ENCODE measurements at regions not wholly inside any gene's neighbourhood (a gene's known extent, or its start where the extent isn't known, plus 50 kb on each side); places are given as distances from the start of the nearest gene placed in this dataset.

DNA sequence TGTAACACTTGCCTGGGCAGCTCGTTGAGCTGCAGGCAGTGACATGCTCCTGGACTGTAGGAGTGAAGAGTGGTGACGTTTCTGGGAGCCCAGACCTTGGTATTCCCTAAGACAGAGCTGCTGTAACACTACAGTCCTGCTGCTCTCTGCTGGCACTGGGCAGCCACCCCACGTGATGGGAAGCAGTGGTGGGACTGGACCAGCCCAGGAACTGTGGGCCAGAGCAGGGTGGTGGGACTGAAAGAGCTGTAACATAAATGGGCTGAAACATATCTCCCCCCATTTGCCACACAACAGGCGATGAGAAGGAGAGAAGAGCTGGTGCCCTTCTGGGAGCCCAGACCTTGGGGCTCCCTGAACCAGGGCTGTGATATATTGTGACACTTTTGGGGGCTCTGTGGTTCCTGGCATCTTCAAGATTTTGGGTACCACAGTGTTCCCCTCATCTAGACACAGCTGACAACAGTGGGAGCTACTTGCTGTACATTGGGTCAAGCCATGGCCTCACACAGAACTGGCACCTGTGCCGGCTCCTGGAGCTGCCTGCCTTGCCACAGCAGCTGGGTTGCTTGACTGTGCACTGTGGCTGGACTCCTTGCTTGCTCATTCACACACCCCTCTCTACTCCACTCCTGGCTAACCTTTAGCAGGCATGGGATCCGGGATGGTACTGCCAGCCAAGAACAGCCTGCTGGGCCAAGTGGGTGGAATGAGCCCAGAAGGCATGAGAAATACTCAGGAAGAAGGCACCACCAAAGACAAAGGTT is 161.3 kb upstream of the PCDH15 start:
- DNase-seq = no peak

- DNase-seq = no peak
Measured at GRCh38 chr10:54961040-54961439, 160.0 kb upstream of the PCDH15 start.

DNA sequence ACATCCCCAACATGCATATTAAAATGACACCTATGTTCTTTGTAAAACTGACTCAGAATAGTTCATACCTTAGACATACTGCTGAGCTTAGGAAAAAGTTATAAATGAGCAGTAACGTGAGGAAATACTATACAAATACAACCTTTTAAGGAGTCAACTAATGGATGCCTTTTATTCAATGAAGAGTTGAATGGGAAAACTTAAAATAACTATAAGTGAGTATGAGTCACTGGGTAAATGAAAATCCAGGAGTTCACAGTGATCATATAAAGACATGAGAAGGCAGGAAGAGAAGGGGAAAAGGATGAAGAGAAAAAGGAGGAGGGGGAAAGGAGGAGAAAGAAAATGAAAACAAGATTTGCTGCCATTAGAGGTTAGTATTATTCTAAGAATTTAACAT is 157.8 kb upstream of the PCDH15 start:
- no peak for DNase-seq

DNA sequence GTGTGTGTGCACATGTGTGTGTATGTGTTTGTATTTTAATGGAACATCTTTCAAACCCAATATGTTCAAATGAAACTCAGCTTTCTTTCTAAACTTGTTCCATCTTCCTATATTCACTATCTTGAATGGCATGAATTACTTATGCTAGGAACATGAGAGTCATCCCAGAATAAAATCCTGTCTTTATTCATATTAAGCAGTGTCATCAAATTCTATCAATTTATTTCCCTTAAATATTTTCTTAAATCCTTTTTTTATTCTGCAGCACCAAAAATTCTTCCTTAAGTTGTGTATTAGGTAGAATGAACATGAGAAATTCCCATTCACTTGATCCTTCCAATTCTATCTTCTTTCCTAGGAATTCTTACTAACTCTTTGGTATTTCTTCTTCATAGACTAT is 146.6 kb upstream of the PCDH15 start:
- no peak for DNase-seq

- no peak for DNase-seq
Measured at GRCh38 chr10:54940418-54940817, 139.4 kb upstream of the PCDH15 start.

GRCh38 chr10:54914049-54914448 is 113.0 kb upstream of the PCDH15 start:
- no peak for DNase-seq

DNA sequence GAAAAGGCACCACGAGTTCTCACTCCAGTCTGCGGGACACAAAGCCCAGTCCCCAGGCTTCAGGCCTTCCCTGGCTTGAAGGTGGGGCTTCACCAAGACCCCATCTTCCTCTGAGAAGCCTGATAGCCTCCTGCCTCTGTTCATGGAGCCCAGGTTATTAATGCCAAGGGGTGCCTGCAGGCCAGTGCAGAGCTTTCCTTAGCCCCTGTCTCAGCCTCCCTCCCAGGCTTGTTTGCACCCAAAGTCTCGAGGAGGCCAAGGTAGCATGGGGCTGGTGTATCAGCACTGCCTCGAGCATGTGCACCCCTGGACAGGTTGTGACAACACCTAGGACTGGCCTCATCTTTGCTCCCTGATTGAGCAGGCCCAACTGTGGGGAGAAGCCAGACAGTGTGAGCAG is 108.1 kb upstream of the PCDH15 start:
- no peak for DNase-seq

DNA sequence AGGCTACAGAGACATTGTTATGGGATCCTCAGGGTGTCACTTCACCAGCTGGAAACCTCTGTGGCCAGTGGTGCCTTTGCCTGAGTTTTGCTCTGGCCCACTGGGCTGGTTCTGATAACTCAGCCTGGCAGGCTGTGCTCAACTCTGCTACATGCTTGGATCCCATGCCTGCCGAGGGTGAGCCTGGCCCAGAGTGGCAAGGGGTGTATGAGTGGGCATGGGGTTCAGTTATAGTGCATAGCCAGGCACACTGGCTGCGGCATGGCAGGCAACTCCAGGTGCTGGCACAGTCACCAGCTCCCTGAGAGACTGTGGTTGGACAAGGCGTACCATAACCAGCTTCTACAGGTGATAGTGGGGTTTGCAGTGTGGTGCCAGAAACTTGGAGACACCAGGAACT is 107.0 kb upstream of the PCDH15 start:
- no peak for DNase-seq

- DNase-seq = no peak
Measured at GRCh38 chr10:54906940-54907339, 105.9 kb upstream of the PCDH15 start.

DNA sequence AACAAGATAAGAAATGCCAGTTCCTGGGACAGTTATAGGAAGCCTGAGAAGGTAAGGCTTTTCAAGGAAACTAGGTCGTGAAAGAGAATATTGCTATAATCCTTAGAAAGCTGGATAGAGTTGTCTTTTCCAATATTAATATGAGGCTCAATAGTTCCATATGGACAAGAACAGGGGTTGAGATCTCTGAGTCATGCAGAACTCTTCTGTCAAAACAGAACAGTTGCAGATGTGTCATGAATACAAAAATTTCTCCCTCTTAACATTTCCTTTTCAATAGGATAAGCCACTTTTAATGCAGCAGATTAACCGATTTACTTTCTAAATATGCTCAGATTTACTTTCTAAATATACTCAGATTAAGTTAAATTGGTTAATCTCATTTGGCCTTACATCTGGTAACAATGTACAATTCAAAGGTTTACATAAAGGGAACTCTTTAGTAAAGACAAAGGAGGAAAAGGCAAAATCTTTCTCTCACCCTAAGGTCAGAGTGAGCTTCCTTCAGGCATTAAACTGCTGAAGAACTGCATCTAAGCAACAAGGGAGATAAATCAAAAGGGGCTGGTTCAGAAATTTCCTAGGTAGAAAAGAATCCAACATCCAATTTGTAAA is 104.7 kb upstream of the PCDH15 start:
- DNase-seq = no peak

GRCh38 chr10:54904833-54905232 is 103.8 kb upstream of the PCDH15 start:
- DNase-seq = no peak

GRCh38 chr10:54903745-54904144 is 102.7 kb upstream of the PCDH15 start:
- DNase-seq = no peak

GRCh38 chr10:54900584-54900983 is 99.6 kb upstream of the PCDH15 start:
- DNase-seq = no peak

DNA sequence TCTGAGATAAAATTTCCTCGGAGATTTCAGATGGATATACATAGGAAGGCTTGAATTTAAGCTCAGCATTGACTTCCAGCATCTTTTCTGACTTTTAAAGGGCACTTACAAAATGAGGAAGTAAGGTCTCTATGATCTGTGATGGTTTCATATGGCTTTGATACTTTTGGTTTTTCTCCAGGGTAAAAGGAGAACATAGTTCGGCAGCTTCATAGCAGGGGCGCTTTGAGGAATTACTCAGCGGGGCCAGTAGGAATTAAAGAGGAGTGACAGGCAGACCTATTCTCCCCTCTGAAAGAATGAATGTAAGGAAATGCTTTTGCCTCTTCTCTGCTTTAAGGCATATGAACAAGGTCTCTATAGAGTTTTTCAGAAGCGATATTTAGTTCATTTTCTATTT is 80.0 kb upstream of the PCDH15 start:
- DNase-seq = no peak

DNA sequence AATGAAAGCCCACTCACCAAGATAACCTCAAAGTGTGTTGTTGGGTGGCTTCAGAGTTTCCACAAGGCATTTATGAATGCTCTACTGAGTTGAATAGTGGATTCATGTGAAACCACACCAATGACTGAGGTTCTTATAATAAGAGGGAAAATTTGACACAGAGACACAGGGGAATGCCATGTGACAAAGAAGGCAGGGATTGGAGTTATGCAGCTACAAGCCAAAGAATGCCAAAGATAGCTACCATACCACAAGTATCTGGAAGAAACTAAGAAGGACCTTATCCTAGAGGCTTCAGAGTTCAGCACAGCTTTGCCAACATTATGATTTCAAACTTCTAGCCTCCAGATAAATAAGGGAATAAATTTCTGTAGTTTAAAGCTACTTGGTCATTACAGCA is 68.0 kb upstream of the PCDH15 start:
- DNase-seq = no peak

DNA sequence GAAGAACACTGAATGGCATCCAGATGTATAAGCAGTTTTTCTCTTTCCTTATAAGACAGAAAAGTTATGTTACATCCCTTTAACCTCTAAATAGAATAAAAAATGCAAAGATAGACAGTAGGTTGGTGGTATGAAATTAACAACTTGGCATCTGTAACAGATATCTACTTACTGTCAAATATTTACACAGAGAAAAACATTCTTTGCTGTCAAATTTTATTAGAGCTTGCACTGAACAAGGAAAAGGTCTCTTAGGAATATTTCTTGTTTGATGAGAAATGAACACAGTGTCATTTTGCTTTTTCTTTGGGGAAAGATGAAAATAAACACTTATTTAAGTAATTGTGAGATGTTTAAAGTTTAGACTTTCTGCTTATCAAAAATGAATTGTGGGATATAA is 65.6 kb upstream of the PCDH15 start:
- no peak for DNase-seq

DNA sequence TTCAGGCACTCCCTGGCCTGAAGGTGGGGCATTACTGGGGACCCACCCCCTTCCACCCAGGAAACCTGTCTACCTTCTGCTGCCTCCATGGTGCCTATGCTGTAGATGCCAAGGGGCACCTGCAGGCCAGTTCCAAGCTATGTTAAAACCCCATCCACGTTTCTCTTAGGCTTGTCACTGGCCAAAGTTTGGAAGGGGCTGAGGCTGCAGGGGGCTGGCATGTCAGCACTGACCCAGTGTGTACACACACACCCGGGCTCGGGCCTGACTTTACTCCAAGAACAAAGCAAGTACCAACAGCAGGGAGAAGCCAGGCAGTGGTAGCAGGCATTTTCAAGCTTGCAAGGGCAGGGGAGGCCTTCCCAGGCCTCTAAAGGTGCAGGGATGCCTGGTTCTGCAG is 53.8 kb upstream of the PCDH15 start:
- DNase-seq = no peak

- DNase-seq = no peak
Measured at GRCh38 chr10:54854389-54854788, 53.4 kb upstream of the PCDH15 start.

DNA sequence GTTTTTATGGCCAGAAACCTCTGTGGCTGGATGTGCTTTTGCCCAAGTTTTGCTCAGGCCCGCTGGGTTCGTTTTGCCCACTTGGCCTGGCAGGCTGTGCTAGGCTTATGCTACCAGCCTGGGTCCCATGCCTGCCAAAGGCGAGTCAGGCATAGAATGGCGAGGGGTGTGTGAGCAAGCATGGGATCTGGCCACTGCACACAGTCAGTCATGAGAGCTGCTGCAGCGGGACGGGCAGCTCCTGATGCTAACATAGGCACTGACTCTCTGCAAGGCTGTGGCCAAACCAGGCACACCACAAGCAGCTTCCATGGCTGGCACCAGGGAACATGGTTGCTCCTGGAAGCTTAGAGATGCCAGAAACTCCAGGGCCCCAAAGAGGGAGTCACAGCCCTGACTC is 52.9 kb upstream of the PCDH15 start:
- DNase-seq = no peak
